T-helper 2 cell treated with Interferon-gamma antibody and Interleukin-4, amounts not matched to agents 100 ng/mL and 5 ng/mL, for 36 hours (primary cell): ENCODE measurements at regions not wholly inside any gene's neighbourhood (a gene's known extent, or its start where the extent isn't known, plus 50 kb on each side); places are given as distances from the start of the nearest gene placed in this dataset.
"Not testable (repeated sequence)": the region's sequence is repeated elsewhere in the genome, so short reads cannot be mapped to it uniquely, and the experiment has no call there.

Experiments used
- intact Hi-C: fragments of 100-400 bp; cut with micrococcal nuclease; formaldehyde crosslinking; loops from one replicate; pipeline ENCODE4 v1.15.1; 2023

- intact Hi-C loops: no loop called here
Measured at GRCh38 chr2:144133936-144134665, 385.8 kb downstream of the ZEB2 start.

DNA sequence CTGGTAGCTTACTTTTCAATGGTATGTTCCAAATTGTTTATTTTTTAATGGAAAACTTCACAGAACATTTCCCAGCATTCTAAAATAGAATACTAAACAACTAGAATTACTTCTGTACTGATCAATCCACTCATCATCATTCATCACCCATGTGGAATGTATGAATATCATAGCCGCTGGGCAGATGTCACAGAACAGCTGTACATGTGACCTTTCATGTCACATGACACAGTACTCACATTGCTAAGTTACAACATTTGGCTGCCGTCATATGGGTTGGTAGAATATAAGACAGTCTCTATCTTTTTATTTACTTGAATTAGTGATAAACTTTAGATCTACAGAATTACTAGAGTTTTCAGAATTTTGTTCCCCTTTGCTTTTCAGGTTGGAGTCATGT, 387.6 kb downstream of the ZEB2 start:
- intact Hi-C loops: no loop called here

GRCh38 chr2:144131042-144131441, 388.9 kb downstream of the ZEB2 start:
- intact Hi-C loops: no loop called here

GRCh38 chr2:144130551-144130950, 389.4 kb downstream of the ZEB2 start:
- intact Hi-C loops: no loop called here

GRCh38 chr2:144128130-144128746, 391.7 kb downstream of the ZEB2 start:
- intact Hi-C loops: no loop called here

- intact Hi-C loops: no loop called here
Measured at GRCh38 chr2:144127693-144128092, 392.2 kb downstream of the ZEB2 start.

DNA sequence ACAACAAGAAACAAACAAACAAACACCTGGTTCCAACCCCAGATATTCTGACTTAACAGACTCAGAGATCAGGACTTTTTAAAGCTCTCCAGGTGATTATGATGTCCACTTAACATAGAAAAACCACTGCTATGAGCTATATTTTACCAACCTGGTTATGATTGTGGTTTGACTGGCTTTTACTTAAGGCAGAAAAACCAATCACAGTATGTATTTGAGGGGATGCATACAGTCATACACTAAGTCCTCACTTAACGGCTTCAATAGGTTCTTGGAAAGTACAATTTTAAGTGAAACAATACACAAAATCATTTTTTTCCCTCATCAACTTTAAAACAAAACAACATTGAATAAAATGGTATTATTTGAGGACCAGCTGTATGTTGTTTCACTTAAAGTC, 393.6 kb downstream of the ZEB2 start:
- intact Hi-C loops: no loop called here

- intact Hi-C loops: no loop called here
Measured at GRCh38 chr2:144125751-144126150, 394.2 kb downstream of the ZEB2 start.

DNA sequence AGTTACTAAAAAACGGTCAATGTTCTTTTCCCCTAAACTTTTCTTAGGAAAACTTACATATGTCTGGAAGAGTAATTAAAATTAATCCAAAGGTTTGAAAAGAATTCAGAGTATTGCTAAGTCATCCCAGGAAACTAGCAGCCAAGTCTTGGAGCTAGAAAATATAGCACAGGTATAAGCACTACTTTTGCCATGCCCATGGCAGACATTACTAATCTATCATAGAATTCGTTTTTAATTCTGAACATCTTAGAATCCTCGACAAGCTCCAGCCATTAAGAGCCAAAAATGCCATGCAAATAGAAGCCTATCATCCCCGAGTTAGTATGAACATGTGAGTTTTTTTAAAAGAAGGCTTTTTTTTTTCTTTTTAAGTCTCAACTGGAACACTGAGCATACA, 395.0 kb downstream of the ZEB2 start:
- intact Hi-C loops: no loop called here

- intact Hi-C loops: no loop called here
Measured at GRCh38 chr2:144120487-144120886, 399.4 kb downstream of the ZEB2 start.

DNA sequence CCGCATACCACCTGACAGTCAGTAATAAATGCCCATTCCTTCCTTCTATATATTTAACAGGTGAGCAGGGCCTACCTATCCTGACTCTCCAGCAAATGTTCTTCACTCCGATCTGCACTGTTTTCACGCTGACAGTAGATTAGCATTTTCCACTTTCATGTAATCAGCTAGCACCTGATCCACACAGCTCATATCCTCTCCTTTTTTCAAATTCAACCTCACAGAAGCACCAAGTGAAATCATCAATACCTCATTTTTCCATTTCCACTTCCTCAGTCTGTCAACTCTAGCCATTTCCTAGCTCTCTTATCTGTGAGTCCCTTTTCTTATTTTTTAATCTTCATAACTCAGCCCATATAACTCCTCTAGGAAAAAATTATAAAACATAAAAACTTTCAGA, 402.8 kb downstream of the ZEB2 start:
- intact Hi-C loops: no loop called here

- intact Hi-C loops: no loop called here
Measured at GRCh38 chr2:144115739-144116291, 404.1 kb downstream of the ZEB2 start.

DNA sequence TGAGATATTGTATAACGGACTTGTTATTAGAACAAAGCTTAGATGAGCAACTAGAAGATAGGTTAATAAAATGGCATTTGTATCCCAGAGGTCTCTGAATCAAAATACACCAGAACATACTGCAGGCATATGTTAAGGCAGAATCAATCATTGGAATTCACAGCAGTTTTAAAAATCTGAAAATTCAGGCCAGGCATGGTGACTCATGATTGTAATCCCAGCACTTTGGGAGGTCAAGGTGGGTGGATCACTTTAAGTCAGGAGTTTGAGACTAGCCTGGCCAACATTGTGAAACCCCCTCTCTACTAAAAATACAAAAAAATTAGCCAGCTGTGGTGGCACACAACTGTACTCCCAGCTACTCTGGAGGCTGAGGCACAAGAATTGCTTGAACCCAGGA, 405.2 kb downstream of the ZEB2 start:
- intact Hi-C loops: no loop called here

GRCh38 chr2:144111437-144111836, 408.5 kb downstream of the ZEB2 start:
- intact Hi-C loops: no loop called here

DNA sequence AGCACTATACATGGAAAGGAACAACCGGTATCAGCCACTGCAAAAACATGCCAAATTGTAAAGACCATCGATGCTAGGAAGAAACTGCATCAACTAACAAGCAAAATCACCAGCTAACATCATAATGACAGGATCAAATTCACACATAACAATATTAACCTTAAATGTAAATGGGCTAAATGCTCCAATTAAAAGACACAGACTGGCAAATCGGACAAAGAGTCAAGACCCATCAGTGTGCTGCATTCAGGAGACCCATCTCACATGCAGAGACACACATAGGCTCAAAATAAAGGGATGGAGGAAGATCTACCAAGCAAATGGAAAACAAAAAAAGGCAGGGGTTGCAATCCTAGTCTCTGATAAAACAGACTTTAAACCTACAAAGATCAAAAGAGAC, 413.8 kb downstream of the ZEB2 start:
- intact Hi-C loops: not testable (repeated sequence)

DNA sequence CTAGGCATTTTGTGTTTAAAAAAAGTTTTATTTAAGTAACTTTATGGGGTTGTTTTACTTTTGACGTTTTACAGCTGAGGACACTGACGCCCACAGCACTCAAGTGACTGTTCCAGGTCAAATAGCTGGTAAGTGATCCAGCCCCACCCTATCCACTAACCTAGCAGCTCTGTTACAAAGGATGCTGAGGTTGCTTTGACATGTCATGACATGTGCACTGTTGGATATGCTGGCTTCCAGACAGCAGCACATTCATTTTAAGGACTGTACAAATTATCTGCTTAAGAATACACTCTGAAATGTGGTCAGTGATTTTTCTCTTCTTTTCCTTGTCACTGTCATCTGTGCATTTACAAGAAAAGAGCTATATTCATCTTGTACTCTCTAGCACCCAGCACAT, 417.5 kb downstream of the ZEB2 start:
- intact Hi-C loops: no loop called here

DNA sequence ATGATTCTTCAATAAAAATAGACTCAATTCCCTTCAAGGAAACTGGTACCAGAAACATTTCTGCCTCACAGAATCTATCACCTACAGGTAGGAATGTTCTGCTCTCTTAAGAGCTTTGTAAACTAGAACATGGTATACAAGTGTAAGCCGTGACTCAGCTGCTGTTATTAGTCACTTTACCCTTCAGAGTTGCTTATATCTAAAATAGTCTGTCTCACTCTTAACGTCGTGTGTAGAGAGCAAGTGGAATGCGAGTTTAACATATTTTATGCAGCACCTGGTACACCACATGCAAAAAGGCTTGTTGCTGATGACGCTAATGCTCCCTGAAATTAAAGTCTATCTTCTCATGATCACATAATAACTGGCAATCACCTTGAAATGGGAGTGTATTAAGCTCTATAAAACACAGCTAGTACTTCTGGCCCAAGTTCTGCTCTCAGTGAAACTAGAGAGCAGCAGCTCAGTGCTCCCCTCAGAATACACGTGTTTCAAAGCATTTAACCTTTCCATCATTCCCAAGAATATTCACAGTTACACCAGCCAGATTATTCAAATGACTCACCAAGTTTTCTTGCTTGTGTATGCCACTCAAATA, 420.0 kb downstream of the ZEB2 start:
- intact Hi-C loops: no loop called here

DNA sequence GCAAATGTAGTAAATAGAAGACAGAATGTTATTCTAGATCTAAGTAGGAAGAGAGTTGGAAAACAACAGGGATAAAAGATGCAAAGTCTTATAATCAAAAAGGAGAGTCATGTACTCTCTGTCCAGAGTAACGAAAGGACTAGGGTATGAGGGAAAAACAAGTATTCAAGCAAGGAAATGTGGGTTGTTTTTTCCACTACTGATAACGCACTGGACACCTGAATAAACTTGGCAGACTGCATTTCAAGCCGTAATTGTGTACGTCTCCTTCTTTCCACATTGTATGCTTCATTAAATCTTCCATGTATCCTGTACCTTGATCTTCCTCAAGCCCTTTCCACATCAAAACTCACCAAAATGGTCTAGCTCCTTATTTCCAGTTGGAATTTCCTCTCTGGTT, 420.6 kb downstream of the ZEB2 start:
- intact Hi-C loops: no loop called here

DNA sequence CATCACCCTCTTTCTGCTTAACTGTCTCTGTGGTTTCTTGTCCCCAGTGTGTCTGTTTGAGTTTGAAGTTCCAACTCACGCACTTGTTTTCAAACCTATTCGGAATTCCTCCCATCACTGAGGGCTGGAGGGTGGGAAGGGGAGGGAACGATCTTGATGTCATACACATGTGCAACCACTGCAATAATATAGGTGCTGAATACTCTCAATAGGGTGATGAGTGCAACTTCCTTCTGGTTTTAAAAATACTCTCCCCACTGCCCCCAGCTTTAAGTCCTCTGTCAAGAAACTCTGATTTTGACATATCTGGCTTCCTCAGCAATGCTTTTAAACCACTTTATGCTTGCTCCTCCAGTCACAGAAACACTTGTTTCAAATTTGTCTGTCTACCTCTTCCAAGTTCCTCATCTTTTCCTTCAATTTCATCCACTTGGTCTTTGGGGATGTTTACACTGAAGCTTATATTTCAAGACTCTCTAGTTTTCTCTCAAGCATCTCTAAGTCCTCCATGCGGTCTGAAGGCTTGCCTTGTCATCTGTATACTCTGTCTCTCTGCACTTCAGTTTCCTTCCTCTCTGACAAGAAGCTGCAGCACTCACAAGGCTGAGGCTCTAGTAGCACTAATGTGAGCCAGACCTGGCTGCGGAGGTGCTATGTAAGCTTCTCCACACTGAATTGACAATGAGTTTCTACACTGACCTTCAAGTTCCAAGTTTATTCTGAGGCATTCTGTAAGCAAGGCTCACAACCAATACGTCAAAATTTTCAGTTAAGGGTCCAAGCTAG, 422.3 kb downstream of the ZEB2 start:
- intact Hi-C loops: no loop called here

DNA sequence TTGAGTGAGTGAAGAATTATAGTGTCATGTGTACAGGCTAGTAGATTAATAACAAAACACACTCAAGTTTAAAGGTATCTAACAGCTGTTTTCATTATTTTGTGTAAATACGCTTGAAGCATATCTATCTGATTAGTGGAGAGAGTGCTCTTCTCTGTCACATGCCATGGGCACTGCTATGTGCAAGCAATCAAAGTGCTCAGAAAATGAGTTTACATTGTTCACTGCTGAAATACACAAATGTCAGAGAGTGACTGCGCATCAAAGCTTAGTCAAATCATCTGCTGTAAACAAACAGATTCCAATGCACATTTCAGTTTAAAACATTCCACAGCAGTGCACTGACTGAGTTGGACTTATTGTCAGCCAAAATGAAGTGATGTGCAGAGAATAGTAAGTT, 423.4 kb downstream of the ZEB2 start:
- intact Hi-C loops: no loop called here

- intact Hi-C loops: no loop called here
Measured at GRCh38 chr2:144094408-144095151, 425.3 kb downstream of the ZEB2 start.
